ENCODE measurements at regions not wholly inside any gene's neighbourhood (a gene's known extent, or its start where the extent isn't known, plus 50 kb on each side); places are given as distances from the start of the nearest gene placed in this dataset.

GRCh38 chr13:97139691-97140090 lies 82.4 kb upstream of the MBNL2 start:
- H2AK5ac ChIP-seq (ENCODE audit: insufficient read length, low read length), result no peak overlapping the region
- peaks cover 3% of the 10 kb centered on the region; the same call in 1 of the 2 replicates for H3K4me1 ChIP-seq (ENCODE audit: insufficient read depth, low read length)
- no peak overlapping the region for H3T11ph ChIP-seq (ENCODE audit: low read length)
- no peak overlapping the region for H2BK15ac ChIP-seq (ENCODE audit: low read depth, low read length)
- Mint-ChIP-seq H3K36me3 (ENCODE audit: insufficient read depth in 1 of 3, low read depth in 3 of 3) (no peaks in the 10 kb centered on the region), H3K27ac (no peak overlapping the region), H3K4me1 (peaks cover 17 to 22% of the 10 kb centered on the region in 2 experiments), H3K27me3 (ENCODE audit: low read depth) (peaks cover 89% of the 10 kb centered on the region), H3K4me3 (no peak overlapping the region), H3K9me3 (no peaks in the 10 kb centered on the region)
- no peaks in the 10 kb centered on the region for H3K23me2 ChIP-seq (ENCODE audit: insufficient read length, low read depth, low read length, poor library complexity, severe bottlenecking)
- H3K27me3 ChIP-seq (ENCODE audit: insufficient read depth, low read length), result no peaks in the 10 kb centered on the region; the same call in 1 of the 2 replicates
- no peak overlapping the region for H4K8ac ChIP-seq (replicated peaks; ENCODE audit: insufficient read length, low read depth, low read length)
- TF ChIP-seq CTCF (conservative IDR thresholded peaks at IDR 0.05), result no peak
- no peak overlapping the region for H3K23ac ChIP-seq (ENCODE audit: insufficient read length, low read depth, low read length)
- H4K20me1 ChIP-seq (ENCODE audit: control insufficient read depth, insufficient read depth, insufficient read length), result no peaks in the 10 kb centered on the region
- no peak for DNase-seq
- no peak overlapping the region for H3K56ac ChIP-seq (ENCODE audit: insufficient read length, low read depth, low read length)
- H2BK12ac ChIP-seq (ENCODE audit: insufficient read length, low read depth, low read length), result no peak overlapping the region
- H3K4ac ChIP-seq (ENCODE audit: low read depth, low read length), result no peak overlapping the region
- H3K79me2 ChIP-seq (ENCODE audit: insufficient read depth, low read length), result no peaks in the 10 kb centered on the region
- H4K5ac ChIP-seq (ENCODE audit: insufficient read length, low read depth, low read length), result no peak overlapping the region
- no peak overlapping the region for H2BK20ac ChIP-seq (ENCODE audit: low read depth, low read length, poor library complexity, severe bottlenecking)
- H3K79me1 ChIP-seq (ENCODE audit: insufficient read depth, low read depth, low read length, poor library complexity, severe bottlenecking), result no peaks in the 10 kb centered on the region
- no peaks in the 10 kb centered on the region for H3K9me3 ChIP-seq (ENCODE audit: control insufficient read depth, low read depth, low read length)
- no CpG with 5 or more reads among the region's 3 CpGs for WGBS (ENCODE audit: extremely low coverage, insufficient read length, low lambda C conversion rate)
- no peak overlapping the region for H3K9ac ChIP-seq (ENCODE audit: extremely low read depth, insufficient read length, low read length)
- H3K18ac ChIP-seq (ENCODE audit: insufficient read length, low read depth, low read length), result no peak overlapping the region
- no peak overlapping the region for H3K27ac ChIP-seq (ENCODE audit: insufficient read length, low read depth, low read length)
- no peak overlapping the region for H3K4me2 ChIP-seq (ENCODE audit: insufficient read depth, insufficient read length, low read length)
- no peak overlapping the region for H2AFZ ChIP-seq (ENCODE audit: low read length)
- H2BK5ac ChIP-seq (ENCODE audit: insufficient read length, low read length), result no peak overlapping the region
- no peak overlapping the region for H4K91ac ChIP-seq (ENCODE audit: insufficient read length, low read depth, low read length)
- H3K14ac ChIP-seq (ENCODE audit: insufficient read depth, low read length), result no peak overlapping the region
- H2BK120ac ChIP-seq (ENCODE audit: low read depth, low read length, poor library complexity, severe bottlenecking), result no peak overlapping the region

Measured in H9 (cell line).